ENCODE measurements at regions not wholly inside any gene's neighbourhood (a gene's known extent, or its start where the extent isn't known, plus 50 kb on each side); places are given as distances from the start of the nearest gene placed in this dataset.

DNA sequence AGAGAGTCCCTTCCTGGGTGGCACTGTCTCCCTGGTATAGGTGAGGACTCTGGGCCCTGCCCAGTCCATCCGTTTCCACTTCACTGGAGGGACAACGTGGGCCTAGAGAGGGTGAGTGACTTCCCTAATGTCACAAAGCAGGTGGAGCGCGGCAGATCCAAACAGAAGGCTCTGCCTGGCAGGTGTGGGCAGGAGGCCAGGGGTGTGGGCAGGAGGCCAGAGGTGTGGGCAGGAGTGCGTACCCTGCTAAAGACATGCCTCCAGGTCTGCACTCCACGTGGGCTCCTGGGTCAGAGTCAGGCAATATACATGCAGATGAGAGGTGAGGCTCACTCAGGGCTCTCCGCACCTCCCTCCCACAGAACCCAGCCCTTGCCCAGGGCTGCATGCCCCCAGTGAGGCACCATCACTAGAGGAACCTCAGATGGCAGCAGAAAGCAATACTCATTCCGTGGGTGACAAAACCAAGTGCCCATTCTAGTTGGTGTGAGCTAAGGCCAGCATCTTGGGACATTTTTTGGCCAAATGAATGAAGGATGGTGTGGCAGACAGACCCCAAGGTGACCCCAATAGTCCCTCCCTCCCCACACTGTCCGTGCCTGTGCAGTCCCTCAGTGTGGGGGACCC lies 271.6 kb upstream of the RTL1 start:
- Histone ChIP-seq H3K9me3 (ENCODE audit: control insufficient read depth in 1 of 2, insufficient read depth in 1 of 2, low read length in 2 of 2) (peaks cover 0 to 5% of the 10 kb centered on the region in 2 experiments), H3K4me3 (ENCODE audit: low read length) (no peak overlapping the region), H3K36me3 (ENCODE audit: insufficient read depth, low read length) (no peaks in the 10 kb centered on the region), H3K27me3 (ENCODE audit: control insufficient read depth in 1 of 2, insufficient read depth in 2 of 2, low read length in 2 of 2) (peaks cover 0 to 4% of the 10 kb centered on the region in 2 experiments), H3K4me1 (ENCODE audit: insufficient read depth, low read length) (no peaks in the 10 kb centered on the region), H3K27ac (ENCODE audit: low read depth in 1 of 2, low read length in 2 of 2) (no peak overlapping the region)
- Mint-ChIP-seq H3K4me1 (ENCODE audit: low read depth) (no peaks in the 10 kb centered on the region), H3K27ac (no peak overlapping the region), H3K4me3 (no peak overlapping the region), H3K9me3 (peaks cover 6% of the 10 kb centered on the region), H3K27me3 (peaks cover 16% of the 10 kb centered on the region), H3K36me3 (ENCODE audit: low read depth) (no peaks in the 10 kb centered on the region)
- ATAC-seq (ENCODE audit: poor library complexity) (no peak), DNase-seq (no peak)
- TF ChIP-seq, protein P1, sequence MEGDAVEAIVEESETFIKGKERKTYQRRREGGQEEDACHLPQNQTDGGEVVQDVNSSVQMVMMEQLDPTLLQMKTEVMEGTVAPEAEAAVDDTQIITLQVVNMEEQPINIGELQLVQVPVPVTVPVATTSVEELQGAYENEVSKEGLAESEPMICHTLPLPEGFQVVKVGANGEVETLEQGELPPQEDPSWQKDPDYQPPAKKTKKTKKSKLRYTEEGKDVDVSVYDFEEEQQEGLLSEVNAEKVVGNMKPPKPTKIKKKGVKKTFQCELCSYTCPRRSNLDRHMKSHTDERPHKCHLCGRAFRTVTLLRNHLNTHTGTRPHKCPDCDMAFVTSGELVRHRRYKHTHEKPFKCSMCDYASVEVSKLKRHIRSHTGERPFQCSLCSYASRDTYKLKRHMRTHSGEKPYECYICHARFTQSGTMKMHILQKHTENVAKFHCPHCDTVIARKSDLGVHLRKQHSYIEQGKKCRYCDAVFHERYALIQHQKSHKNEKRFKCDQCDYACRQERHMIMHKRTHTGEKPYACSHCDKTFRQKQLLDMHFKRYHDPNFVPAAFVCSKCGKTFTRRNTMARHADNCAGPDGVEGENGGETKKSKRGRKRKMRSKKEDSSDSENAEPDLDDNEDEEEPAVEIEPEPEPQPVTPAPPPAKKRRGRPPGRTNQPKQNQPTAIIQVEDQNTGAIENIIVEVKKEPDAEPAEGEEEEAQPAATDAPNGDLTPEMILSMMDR (IDR thresholded peaks at IDR 0.05): no peak
- POLR2A ChIA-PET: no interaction called here
- CTCF ChIA-PET: no interaction called here
- intact Hi-C loops (cut with DNase I, micrococcal nuclease): no loop called here

DNA sequence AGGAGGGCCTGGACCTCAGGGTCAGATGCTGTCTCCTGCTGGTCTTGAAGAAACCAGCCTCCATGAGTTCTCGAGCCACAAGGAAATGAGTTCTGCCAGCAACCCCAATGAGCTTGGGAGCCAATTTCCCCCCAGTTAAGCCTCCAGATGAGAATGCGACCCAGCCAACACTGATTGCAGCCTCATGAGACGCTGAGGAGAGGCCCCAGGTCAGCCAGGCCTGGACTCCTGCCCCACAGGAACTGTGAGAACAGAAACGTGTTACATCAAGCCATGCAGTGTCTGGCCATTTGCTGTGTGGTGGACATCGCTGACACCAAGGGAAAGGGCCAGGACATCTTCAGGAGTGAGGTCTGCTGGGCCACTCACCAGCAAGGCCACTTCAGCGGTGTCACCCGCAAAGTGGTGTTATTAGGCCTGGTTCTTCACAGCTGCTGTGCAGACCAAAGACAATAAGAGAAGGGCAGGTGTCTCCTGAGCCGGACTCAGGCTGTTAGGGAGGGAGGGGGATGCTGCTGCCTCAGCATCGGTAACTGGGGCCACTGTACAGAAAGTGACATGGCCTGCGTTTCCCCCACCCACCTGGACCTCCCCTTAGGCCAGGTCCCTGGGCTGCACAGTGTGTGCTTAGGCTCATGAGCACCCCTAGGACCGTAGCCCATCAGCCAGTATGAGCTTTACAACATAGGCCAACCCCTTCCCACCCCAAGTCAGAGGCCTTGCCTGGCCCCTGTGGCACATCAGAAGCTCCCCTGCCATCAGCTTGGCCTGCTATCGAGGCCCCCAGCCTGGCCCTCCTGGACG lies 272.4 kb upstream of the RTL1 start:
- no peaks in the 10 kb centered on the region for H3K4me1 ChIP-seq (ENCODE audit: insufficient read depth, low read length)
- H3K36me3 ChIP-seq (ENCODE audit: insufficient read depth, low read length): no peaks in the 10 kb centered on the region
- no peak for DNase-seq
- H3K27me3 ChIP-seq (ENCODE audit: control insufficient read depth in 1 of 2, insufficient read depth in 2 of 2, low read length in 2 of 2): peaks cover 0 to 2% of the 10 kb centered on the region in 2 experiments
- intact Hi-C loops (cut with DNase I, micrococcal nuclease): no loop called here
- ChIA-PET POLR2A (no interaction called here), CTCF (no interaction called here)
- H3K4me3 Mint-ChIP-seq: no peak overlapping the region
- H3K9me3 Mint-ChIP-seq: peaks cover 6% of the 10 kb centered on the region
- no peak for ATAC-seq (ENCODE audit: poor library complexity)
- H3K27ac Mint-ChIP-seq: no peak overlapping the region
- peaks cover 13% of the 10 kb centered on the region for H3K27me3 Mint-ChIP-seq
- no peaks in the 10 kb centered on the region for H3K4me1 Mint-ChIP-seq (ENCODE audit: low read depth)
- peaks cover 0 to 9% of the 10 kb centered on the region in 2 experiments for H3K9me3 ChIP-seq (ENCODE audit: control insufficient read depth in 1 of 2, insufficient read depth in 1 of 2, low read length in 2 of 2)
- TF ChIP-seq, protein P1 (IDR thresholded peaks at IDR 0.05): no peak
- H3K27ac ChIP-seq (ENCODE audit: low read depth in 1 of 2, low read length in 2 of 2): no peak overlapping the region
- no peaks in the 10 kb centered on the region for H3K36me3 Mint-ChIP-seq (ENCODE audit: low read depth)
- H3K4me3 ChIP-seq (ENCODE audit: low read length): no peak overlapping the region

GRCh38 chr14:101176535-101177205 lies 273.1 kb upstream of the RTL1 start:
- Histone ChIP-seq H3K4me3 (ENCODE audit: low read length) (no peak overlapping the region), H3K27me3 (ENCODE audit: control insufficient read depth in 1 of 2, insufficient read depth in 2 of 2, low read length in 2 of 2) (peaks cover 0 to 2% of the 10 kb centered on the region in 2 experiments), H3K36me3 (ENCODE audit: insufficient read depth, low read length) (no peaks in the 10 kb centered on the region), H3K4me1 (ENCODE audit: insufficient read depth, low read length) (no peaks in the 10 kb centered on the region), H3K27ac (ENCODE audit: low read depth in 1 of 2, low read length in 2 of 2) (no peak overlapping the region), H3K9me3 (ENCODE audit: control insufficient read depth in 1 of 2, insufficient read depth in 1 of 2, low read length in 2 of 2) (peaks cover 0 to 12% of the 10 kb centered on the region in 2 experiments)
- TF ChIP-seq, protein P1 (IDR thresholded peaks at IDR 0.05): no peak
- no peaks in the 10 kb centered on the region for H3K4me1 Mint-ChIP-seq (ENCODE audit: low read depth)
- peaks cover 2% of the 10 kb centered on the region for H3K9me3 Mint-ChIP-seq
- peaks cover 9% of the 10 kb centered on the region for H3K27me3 Mint-ChIP-seq
- ATAC-seq (ENCODE audit: poor library complexity) (no peak), DNase-seq (no peak)
- no peak overlapping the region for H3K4me3 Mint-ChIP-seq
- H3K36me3 Mint-ChIP-seq (ENCODE audit: low read depth): no peaks in the 10 kb centered on the region
- ChIA-PET POLR2A (no interaction called here), CTCF (no interaction called here)
- intact Hi-C loops (cut with DNase I, micrococcal nuclease): no loop called here
- H3K27ac Mint-ChIP-seq: no peak overlapping the region

Data from CD4-positive, alpha-beta T cell (primary cell).